Inflammatory macrophage (primary cell): ENCODE measurements at regions not wholly inside any gene's neighbourhood (a gene's known extent, or its start where the extent isn't known, plus 50 kb on each side); places are given as distances from the start of the nearest gene placed in this dataset.
A peak's percentile ranks its signal among the peaks of the same experiment; 100 is the strongest.
"Not testable (repeated sequence)": the region's sequence is repeated elsewhere in the genome, so short reads cannot be mapped to it uniquely, and the experiment has no call there.

Experiments
- DNase-seq, 2 donors: peaks; one replicate each; pipeline ENCODE4 v3.0.0-alpha.2; 2020 to 2022

GRCh38 chr12:33589576-33590114 lies 150.0 kb upstream of the SYT10 start:
- DNase-seq, result no peak

- no peak for DNase-seq
Measured at GRCh38 chr12:33593753-33594152, 154.1 kb upstream of the SYT10 start.

GRCh38 chr12:33596061-33596460 lies 156.4 kb upstream of the SYT10 start:
- DNase-seq, result no peak

GRCh38 chr12:33596814-33597213 lies 157.2 kb upstream of the SYT10 start:
- DNase-seq, result no peak

GRCh38 chr12:33602515-33602914 lies 162.9 kb upstream of the SYT10 start:
- no peak for DNase-seq

- peak; percentile 29 to 51 for DNase-seq
Measured at GRCh38 chr12:33605757-33606156, 166.1 kb upstream of the SYT10 start.

- no peak for DNase-seq
Measured at GRCh38 chr12:33609910-33610309, 170.3 kb upstream of the SYT10 start.

- DNase-seq, result no peak
Measured at GRCh38 chr12:33614630-33615029, 175.0 kb upstream of the SYT10 start.

GRCh38 chr12:33617218-33617617 lies 177.6 kb upstream of the SYT10 start:
- DNase-seq, result no peak

GRCh38 chr12:33628087-33628486 lies 188.5 kb upstream of the SYT10 start:
- DNase-seq, result no peak

GRCh38 chr12:33634544-33634943 lies 194.9 kb upstream of the SYT10 start:
- DNase-seq, result no peak

GRCh38 chr12:33636930-33637329 lies 197.3 kb upstream of the SYT10 start:
- not testable (repeated sequence) for DNase-seq

- no peak for DNase-seq
Measured at GRCh38 chr12:33639975-33640374, 200.4 kb upstream of the SYT10 start.

- no peak for DNase-seq
Measured at GRCh38 chr12:33649992-33650391, 210.4 kb upstream of the SYT10 start.

- DNase-seq, result no peak
Measured at GRCh38 chr12:33650832-33651231, 211.2 kb upstream of the SYT10 start.

GRCh38 chr12:33653362-33653761 lies 213.7 kb upstream of the SYT10 start:
- no peak for DNase-seq

GRCh38 chr12:33654313-33654712 lies 214.7 kb upstream of the SYT10 start:
- no peak for DNase-seq

- no peak for DNase-seq
Measured at GRCh38 chr12:33663000-33663654, 223.5 kb upstream of the SYT10 start.

- no peak for DNase-seq
Measured at GRCh38 chr12:33669349-33669748, 229.7 kb upstream of the SYT10 start.

- DNase-seq, result no peak
Measured at GRCh38 chr12:33670284-33670683, 230.7 kb upstream of the SYT10 start.

GRCh38 chr12:33671676-33672075 lies 232.1 kb upstream of the SYT10 start:
- no peak for DNase-seq

- DNase-seq, result no peak
Measured at GRCh38 chr12:33672836-33673577, 233.4 kb upstream of the SYT10 start.

- DNase-seq, result no peak
Measured at GRCh38 chr12:33676866-33677265, 237.2 kb upstream of the SYT10 start.
